Prostate gland (tissue), 2 donors: ENCODE measurements at regions not wholly inside any gene's neighbourhood (a gene's known extent, or its start where the extent isn't known, plus 50 kb on each side); places are given as distances from the start of the nearest gene placed in this dataset.

Experiments
- POLR2A ChIP-seq: fragments of 450-650 bp; IDR thresholded peaks from one replicate; pipeline ENCODE4 v1.6.1; 2016; ENCODE audit warnings: antibody characterized with exemption, mild to moderate bottlenecking
- TF ChIP-seq, protein P1 (sequence below), 4 experiments: fragments of 200-600 bp in 2 of 4; fragments of 450-650 bp in 2 of 4; sonication (generic) in 2 of 4; IDR thresholded peaks; 1 replicate in 3 of 4; 2 replicates in 1 of 4; pipeline ENCODE4 v1.5.1; 2016 to 2019; ENCODE audit warnings: antibody characterized with exemption in 4 of 4, mild to moderate bottlenecking in 2 of 4, moderate library complexity in 2 of 4

DNA sequence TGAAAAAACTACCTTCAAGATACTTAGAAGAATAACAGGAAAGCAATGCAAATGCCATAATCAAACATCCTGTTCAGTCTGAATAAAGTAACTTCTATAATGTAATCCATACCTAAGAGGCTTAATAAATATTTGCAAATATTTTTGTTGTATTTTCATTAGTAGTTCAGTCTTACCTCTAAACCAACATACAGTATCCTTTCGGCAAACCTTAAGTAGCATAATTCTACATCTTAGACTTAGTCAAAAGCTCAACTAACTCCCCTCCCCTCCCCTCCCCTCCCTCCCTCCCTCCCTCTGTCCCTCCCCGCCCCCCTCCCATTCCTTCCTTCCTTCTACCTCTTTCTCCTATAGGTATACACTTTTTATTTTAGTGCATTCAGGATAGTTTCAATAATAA lies 1373.2 kb downstream of the SUCLG1 start:
- no peak for TF ChIP-seq POLR2A
- TF ChIP-seq, protein P1, sequence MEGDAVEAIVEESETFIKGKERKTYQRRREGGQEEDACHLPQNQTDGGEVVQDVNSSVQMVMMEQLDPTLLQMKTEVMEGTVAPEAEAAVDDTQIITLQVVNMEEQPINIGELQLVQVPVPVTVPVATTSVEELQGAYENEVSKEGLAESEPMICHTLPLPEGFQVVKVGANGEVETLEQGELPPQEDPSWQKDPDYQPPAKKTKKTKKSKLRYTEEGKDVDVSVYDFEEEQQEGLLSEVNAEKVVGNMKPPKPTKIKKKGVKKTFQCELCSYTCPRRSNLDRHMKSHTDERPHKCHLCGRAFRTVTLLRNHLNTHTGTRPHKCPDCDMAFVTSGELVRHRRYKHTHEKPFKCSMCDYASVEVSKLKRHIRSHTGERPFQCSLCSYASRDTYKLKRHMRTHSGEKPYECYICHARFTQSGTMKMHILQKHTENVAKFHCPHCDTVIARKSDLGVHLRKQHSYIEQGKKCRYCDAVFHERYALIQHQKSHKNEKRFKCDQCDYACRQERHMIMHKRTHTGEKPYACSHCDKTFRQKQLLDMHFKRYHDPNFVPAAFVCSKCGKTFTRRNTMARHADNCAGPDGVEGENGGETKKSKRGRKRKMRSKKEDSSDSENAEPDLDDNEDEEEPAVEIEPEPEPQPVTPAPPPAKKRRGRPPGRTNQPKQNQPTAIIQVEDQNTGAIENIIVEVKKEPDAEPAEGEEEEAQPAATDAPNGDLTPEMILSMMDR (IDR thresholded peaks at IDR 0.05): no peak
